Heart right ventricle (tissue), 16 donors: ENCODE measurements at regions not wholly inside any gene's neighbourhood (a gene's known extent, or its start where the extent isn't known, plus 50 kb on each side); places are given as distances from the start of the nearest gene placed in this dataset.

Experiments
- ATAC-seq, 8 donors: fragments of 200-7000 bp; cut with Tn5 transposase; one replicate each; pipeline ENCODE4 v1.9.1; 2020; ENCODE audit warnings: mild to moderate bottlenecking in 8 of 8, moderate library complexity in 8 of 8, moderate number of reproducible peaks in 1 of 8
- DNase-seq, 2 donors: peaks; one replicate each; pipeline ENCODE4 v3.0.0-alpha.2; 2020
- H3K27ac ChIP-seq, 10 donors: fragments of 200-600 bp; sonication (generic) in 2 of 10; one replicate each; pipeline versions ENCODE4 v1.5.0 to v1.8.0; 2020 to 2022; ENCODE audit warnings: mild to moderate bottlenecking in 3 of 10
- H3K27me3 ChIP-seq, 7 donors: fragments of 200-600 bp; one replicate each; pipeline ENCODE4 v1.8.0; 2021 to 2022; ENCODE audit warnings: mild to moderate bottlenecking in 2 of 7
- H3K36me3 ChIP-seq, 9 donors: fragments of 200-600 bp; sonication (generic) in 1 of 9; one replicate each; pipeline versions ENCODE4 v1.5.0 to v1.8.0; 2020 to 2022; ENCODE audit warnings: mild to moderate bottlenecking in 2 of 9
- H3K4me1 ChIP-seq, 9 donors: fragments of 200-600 bp; sonication (generic) in 1 of 9; one replicate each; pipeline versions ENCODE4 v1.5.0 to v1.8.0; 2020 to 2022; ENCODE audit warnings: mild to moderate bottlenecking in 4 of 9
- H3K4me3 ChIP-seq, 10 donors: fragments of 200-600 bp; sonication (generic) in 2 of 10; one replicate each; pipeline versions ENCODE4 v1.5.0 to v1.8.0; 2020 to 2022; ENCODE audit warnings: mild to moderate bottlenecking in 7 of 10, moderate library complexity in 2 of 10
- H3K9me3 ChIP-seq, 11 donors: fragments of 200-600 bp in 10 of 11; sonication (generic) in 2 of 11; one replicate each; pipeline versions ENCODE4 v1.5.0 to v1.8.0; 2013 to 2022; ENCODE audit warnings: mild to moderate bottlenecking in 2 of 11, control low read depth in 1 of 11, moderate library complexity in 1 of 11
- WGBS, 2 donors: extraction: QIAGEN DNeasy Blood & Tissue Kit; methylation state at CpG; one replicate each; pipeline ENCODE4 v1.1.7; 2013; ENCODE audit warnings: inconsistent platforms in 1 of 2; 5-methylcytosine and 5-hydroxymethylcytosine counted together
- intact Hi-C, 10 donors: fragments of 100-400 bp; cut with DNase I; formaldehyde crosslinking; loops; one replicate each; pipeline versions ENCODE4 v1.11.1 to v1.14.2; 2022
- TF ChIP-seq, protein P1 (sequence below), 9 donors: fragments of 200-600 bp; sonication (generic) in 2 of 9; IDR thresholded peaks; one replicate each; pipeline versions ENCODE4 v1.5.0 to v1.8.0; 2021 to 2022; ENCODE audit warnings: antibody characterized with exemption in 9 of 9, mild to moderate bottlenecking in 5 of 9, moderate library complexity in 1 of 9
- donor health status: Arrhythmogenic right ventricular cardiomyopathy.
- donor health status: ischemic (EF 13 %, LVEDD 7.1; RV severe dilation, severe dysfunction).
- donor health status: healthy with polysubstance abuse.
- donor health status: DM: no; HTN: yes; CAD: no.
- donor health status: DM: no; HTN: no; CAD: no.
- donor health status: ischemic (EF 25% LVEDD 6.9; RV normal size, moderate dysfunction).
- donor health status: ischemic (EF 25% LVEDD 5.7; RV mildly dilated, moderate dysfunction).
- donor health status: healthy.
- donor health status: DM: yes; HTN: yes; CAD: no.
- donor health status: Ischemic cardiomyopathy.
- donor health status: ischemic (EF 35%, LVEDD 5.7; RV mildly dilated, moderate dysfunction).
- donor health status: nonischemic (EF 11% LVEDD 7.7; RV severe dilation, severe dysfunction).
- donor health status: DM: yes; HTN: yes; CAD: no.
- donor health status: PGD.
- donor health status: ischemic (EF 29% LVEDD 5.4; RV normal size, mild dysfunction).
- donor health status: nonischemic (EF 23%, LVEDD 6.1; RV moderate dilation, normal function).

DNA sequence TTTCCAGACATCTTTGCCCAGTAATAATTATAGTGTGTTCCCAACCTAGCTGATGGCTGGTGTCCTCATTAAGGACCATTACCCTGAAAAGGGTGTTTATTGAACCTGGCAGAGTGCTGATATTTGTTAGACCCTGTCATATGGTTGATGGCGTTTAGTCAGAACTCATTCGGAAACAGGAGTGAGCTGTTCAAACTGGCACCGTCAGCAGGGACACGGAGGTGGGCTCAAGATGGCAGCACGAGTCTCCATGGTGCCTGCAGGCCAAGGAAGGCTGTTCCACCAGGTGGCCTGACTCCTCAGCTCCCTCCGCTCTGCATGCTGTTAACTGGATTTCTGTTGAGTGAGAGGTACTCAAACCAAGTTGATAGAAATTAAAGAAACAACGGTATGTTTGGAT lies 589.1 kb upstream of the MGMT start:
- WGBS, 2 donors = 95 to 96% methylated on average over 7 of the region's 7 CpGs
- no peak overlapping the region for H3K4me3 ChIP-seq
- ATAC-seq (no peak), DNase-seq (no peak)
- H3K27ac ChIP-seq = no peak overlapping the region
- H3K4me1 ChIP-seq = peaks cover 0 to 8% (median 0%) of the 10 kb centered on the region in 9 donors
- H3K36me3 ChIP-seq = no peaks in the 10 kb centered on the region
- H3K27me3 ChIP-seq = peaks cover 0 to 19% (median 0%) of the 10 kb centered on the region in 7 donors
- H3K9me3 ChIP-seq = no peaks in the 10 kb centered on the region
- intact Hi-C loops = no loop called here
- TF ChIP-seq, protein P1, sequence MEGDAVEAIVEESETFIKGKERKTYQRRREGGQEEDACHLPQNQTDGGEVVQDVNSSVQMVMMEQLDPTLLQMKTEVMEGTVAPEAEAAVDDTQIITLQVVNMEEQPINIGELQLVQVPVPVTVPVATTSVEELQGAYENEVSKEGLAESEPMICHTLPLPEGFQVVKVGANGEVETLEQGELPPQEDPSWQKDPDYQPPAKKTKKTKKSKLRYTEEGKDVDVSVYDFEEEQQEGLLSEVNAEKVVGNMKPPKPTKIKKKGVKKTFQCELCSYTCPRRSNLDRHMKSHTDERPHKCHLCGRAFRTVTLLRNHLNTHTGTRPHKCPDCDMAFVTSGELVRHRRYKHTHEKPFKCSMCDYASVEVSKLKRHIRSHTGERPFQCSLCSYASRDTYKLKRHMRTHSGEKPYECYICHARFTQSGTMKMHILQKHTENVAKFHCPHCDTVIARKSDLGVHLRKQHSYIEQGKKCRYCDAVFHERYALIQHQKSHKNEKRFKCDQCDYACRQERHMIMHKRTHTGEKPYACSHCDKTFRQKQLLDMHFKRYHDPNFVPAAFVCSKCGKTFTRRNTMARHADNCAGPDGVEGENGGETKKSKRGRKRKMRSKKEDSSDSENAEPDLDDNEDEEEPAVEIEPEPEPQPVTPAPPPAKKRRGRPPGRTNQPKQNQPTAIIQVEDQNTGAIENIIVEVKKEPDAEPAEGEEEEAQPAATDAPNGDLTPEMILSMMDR (IDR thresholded peaks at IDR 0.05) = no peak

DNA sequence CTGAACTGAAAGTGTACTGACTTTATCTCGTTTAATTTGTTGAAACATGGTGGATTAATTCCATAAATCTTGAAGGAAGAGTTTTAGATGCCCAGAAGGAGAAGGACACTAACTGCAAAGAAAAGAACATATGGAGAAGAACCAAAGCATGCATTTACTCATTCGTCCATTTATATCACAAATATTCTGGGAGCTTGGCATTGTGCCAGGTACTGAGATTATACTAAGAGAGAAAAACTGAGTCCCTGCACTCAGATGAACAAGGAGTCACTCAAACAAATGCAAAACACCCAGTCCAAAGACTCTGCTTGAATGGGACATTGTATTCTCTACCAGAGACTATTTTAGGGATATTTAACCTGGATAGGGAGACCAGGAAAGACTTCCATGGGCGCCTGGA lies 588.0 kb upstream of the MGMT start:
- ATAC-seq = no peak
- Histone ChIP-seq H3K36me3 (no peaks in the 10 kb centered on the region), H3K9me3 (no peaks in the 10 kb centered on the region), H3K27me3 (peaks cover 0 to 21% (median 0%) of the 10 kb centered on the region in 7 donors), H3K4me3 (no peak overlapping the region), H3K27ac (no peak overlapping the region), H3K4me1 (peaks cover 0 to 8% (median 0%) of the 10 kb centered on the region in 9 donors)
- intact Hi-C loops = no loop called here
- DNase-seq = no peak
- TF ChIP-seq, protein P1 (IDR thresholded peaks at IDR 0.05) = no peak
- 60 to 71% methylated on average over 3 of the region's 3 CpGs for WGBS, 2 donors

DNA sequence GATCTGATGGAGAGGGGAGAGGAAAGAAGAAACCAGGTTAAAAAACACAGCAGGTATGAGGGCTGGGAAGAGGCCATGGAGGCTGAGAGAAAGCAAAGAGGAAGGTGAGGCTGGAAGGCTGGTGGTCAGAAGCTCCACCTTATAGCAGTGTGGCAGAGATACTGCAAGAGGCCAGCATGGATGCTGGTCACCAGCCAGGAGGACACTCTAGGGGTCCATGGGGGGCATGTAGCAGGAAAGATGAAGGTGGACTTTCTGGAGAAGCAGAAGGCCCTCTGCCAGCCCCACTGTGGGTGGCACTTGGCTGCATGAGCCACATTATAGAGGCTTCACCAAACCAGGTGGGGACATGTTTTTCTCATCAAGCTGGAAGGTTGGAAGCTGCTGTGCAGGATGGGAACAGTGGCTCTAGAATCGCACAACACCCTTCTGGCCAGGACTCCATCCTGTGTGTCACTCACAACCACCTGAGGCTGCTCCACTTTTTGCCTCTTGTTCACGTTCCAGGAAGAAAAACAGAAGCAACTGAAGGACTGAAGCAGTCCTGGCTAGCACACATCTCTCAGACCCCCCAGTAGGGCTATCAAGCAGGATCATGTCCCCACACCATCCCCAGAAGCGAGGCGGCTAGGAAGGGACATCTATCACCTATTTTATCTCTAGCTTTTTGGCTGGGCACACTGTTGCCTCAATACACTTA lies 587.5 kb upstream of the MGMT start:
- intact Hi-C loops = no loop called here
- peaks cover 0 to 21% (median 0%) of the 10 kb centered on the region in 7 donors for H3K27me3 ChIP-seq
- WGBS, 2 donors = 81 to 84% methylated on average over 4 of the region's 4 CpGs
- ATAC-seq = no peak
- no peaks in the 10 kb centered on the region for H3K9me3 ChIP-seq
- H3K4me3 ChIP-seq = no peak overlapping the region
- DNase-seq = no peak
- peaks cover 0 to 8% (median 0%) of the 10 kb centered on the region in 9 donors for H3K4me1 ChIP-seq
- TF ChIP-seq, protein P1 (IDR thresholded peaks at IDR 0.05) = no peak
- no peaks in the 10 kb centered on the region for H3K36me3 ChIP-seq
- no peak overlapping the region for H3K27ac ChIP-seq

DNA sequence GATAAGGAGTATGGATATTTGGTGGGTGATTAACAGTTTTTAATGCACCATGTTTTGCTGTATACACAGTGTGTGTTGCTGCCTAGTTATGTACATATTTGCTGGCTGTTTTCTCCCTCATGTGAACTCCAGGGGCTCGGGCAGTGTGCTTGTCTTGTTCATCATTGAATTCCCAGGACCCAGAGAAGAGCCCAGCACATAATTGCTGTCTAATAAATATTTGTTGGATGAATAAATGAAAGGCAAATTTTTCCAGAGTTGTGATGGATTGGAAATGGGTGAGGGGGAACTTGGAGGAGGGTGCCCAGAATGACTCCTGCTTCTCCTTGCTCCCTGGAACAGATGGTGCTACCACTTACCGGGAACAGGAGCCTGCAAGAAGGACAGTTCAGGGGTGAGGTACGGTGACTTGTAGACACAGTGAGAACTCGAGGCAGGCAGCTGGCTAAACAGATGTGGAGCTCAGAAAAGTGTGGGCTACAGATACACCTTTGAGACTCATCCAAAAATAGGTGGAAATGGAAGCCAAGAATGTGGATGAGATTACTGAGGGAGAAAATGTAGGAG lies 586.8 kb upstream of the MGMT start:
- Histone ChIP-seq H3K36me3 (no peaks in the 10 kb centered on the region), H3K9me3 (peaks cover 0 to 2% (median 0%) of the 10 kb centered on the region in 11 donors), H3K27me3 (peaks cover 0 to 21% (median 0%) of the 10 kb centered on the region in 7 donors), H3K4me1 (peaks cover 0 to 6% (median 0%) of the 10 kb centered on the region in 9 donors), H3K27ac (no peak overlapping the region), H3K4me3 (no peak overlapping the region)
- DNase-seq = no peak
- intact Hi-C loops = no loop called here
- TF ChIP-seq, protein P1 (IDR thresholded peaks at IDR 0.05) = no peak
- WGBS, 2 donors = 75 to 77% methylated on average over 4 of the region's 4 CpGs
- ATAC-seq = no peak
